ENCODE measurements at regions not wholly inside any gene's neighbourhood (a gene's known extent, or its start where the extent isn't known, plus 50 kb on each side); places are given as distances from the start of the nearest gene placed in this dataset.

- intact Hi-C loops (cut with micrococcal nuclease), result loop anchor here (1.0 to 2.0 kb wide), 6 partner anchors 8 to 169 kb away; partner anchors contain the start of gene TAB2
Observed at GRCh38 chr6:149147938-149148718, 169.4 kb upstream of the TAB2 start.

- intact Hi-C loops (cut with micrococcal nuclease), result loop anchor here (2.0 kb wide), 2 partner anchors 65 to 83 kb away; no protein-coding TSS in a partner anchor
Observed at GRCh38 chr6:149149653-149150052, 167.9 kb upstream of the TAB2 start.

- intact Hi-C loops (cut with micrococcal nuclease), result no loop called here
Observed at GRCh38 chr6:149150301-149150700, 167.2 kb upstream of the TAB2 start.

GRCh38 chr6:149150801-149151398, 166.6 kb upstream of the TAB2 start:
- intact Hi-C loops (cut with micrococcal nuclease), result no loop called here

- intact Hi-C loops (cut with micrococcal nuclease), result no loop called here
Observed at GRCh38 chr6:149152521-149152920, 165.0 kb upstream of the TAB2 start.

- intact Hi-C loops (cut with micrococcal nuclease), result no loop called here
Observed at GRCh38 chr6:149153100-149153499, 164.4 kb upstream of the TAB2 start.

GRCh38 chr6:149153693-149154092, 163.8 kb upstream of the TAB2 start:
- intact Hi-C loops (cut with micrococcal nuclease), result no loop called here

- intact Hi-C loops (cut with micrococcal nuclease), result no loop called here
Observed at GRCh38 chr6:149154261-149154821, 163.2 kb upstream of the TAB2 start.

GRCh38 chr6:149157126-149157525, 160.4 kb upstream of the TAB2 start:
- intact Hi-C loops (cut with micrococcal nuclease), result no loop called here

- intact Hi-C loops (cut with micrococcal nuclease), result no loop called here
Observed at GRCh38 chr6:149158076-149158475, 159.4 kb upstream of the TAB2 start.

GRCh38 chr6:149160943-149161342, 156.6 kb upstream of the TAB2 start:
- intact Hi-C loops (cut with micrococcal nuclease), result no loop called here

GRCh38 chr6:149162924-149163323, 154.6 kb upstream of the TAB2 start:
- intact Hi-C loops (cut with micrococcal nuclease), result no loop called here

GRCh38 chr6:149164199-149164750, 153.2 kb upstream of the TAB2 start:
- intact Hi-C loops (cut with micrococcal nuclease), result no loop called here

- intact Hi-C loops (cut with micrococcal nuclease), result no loop called here
Observed at GRCh38 chr6:149166336-149166735, 151.2 kb upstream of the TAB2 start.

- intact Hi-C loops (cut with micrococcal nuclease), result no loop called here
Observed at GRCh38 chr6:149166747-149167146, 150.8 kb upstream of the TAB2 start.

GRCh38 chr6:149168968-149169367, 148.5 kb upstream of the TAB2 start:
- intact Hi-C loops (cut with micrococcal nuclease), result no loop called here

GRCh38 chr6:149169761-149170511, 147.6 kb upstream of the TAB2 start:
- intact Hi-C loops (cut with micrococcal nuclease), result no loop called here

- intact Hi-C loops (cut with micrococcal nuclease), result no loop called here
Observed at GRCh38 chr6:149170564-149171452, 146.7 kb upstream of the TAB2 start.

GRCh38 chr6:149173222-149173621, 144.3 kb upstream of the TAB2 start:
- intact Hi-C loops (cut with micrococcal nuclease), result no loop called here

- intact Hi-C loops (cut with micrococcal nuclease), result no loop called here
Observed at GRCh38 chr6:149174962-149175361, 142.6 kb upstream of the TAB2 start.

Data from T-helper 2 cell treated with Interferon-gamma antibody and Interleukin-4, amounts not matched to agents 100 ng/mL and 5 ng/mL, for 36 hours (primary cell).